IgD-negative memory B cell (primary cell): ENCODE measurements at regions not wholly inside any gene's neighbourhood (a gene's known extent, or its start where the extent isn't known, plus 50 kb on each side); places are given as distances from the start of the nearest gene placed in this dataset.
A peak's percentile ranks its signal among the peaks of the same experiment; 100 is the strongest.

Experiments used
- H3K27ac Mint-ChIP-seq, 3 donors: one replicate each; pipeline ENCODE4 v1.8.0; 2020 to 2022; ENCODE audit warnings: mild to moderate bottlenecking in 3 of 3, mixed read lengths in 3 of 3, moderate library complexity in 1 of 3
- H3K27me3 Mint-ChIP-seq: one replicate; pipeline ENCODE4 v1.8.0; 2021; ENCODE audit warnings: mixed read lengths
- H3K36me3 Mint-ChIP-seq: one replicate; pipeline ENCODE4 v1.8.0; 2020; ENCODE audit warnings: mild to moderate bottlenecking, mixed read lengths
- H3K4me1 Mint-ChIP-seq, 3 donors: one replicate each; pipeline ENCODE4 v1.8.0; 2020 to 2022; ENCODE audit warnings: mixed read lengths in 3 of 3, mild to moderate bottlenecking in 1 of 3
- H3K4me3 Mint-ChIP-seq, 4 donors: one replicate each; pipeline ENCODE4 v1.8.0; 2020 to 2022; ENCODE audit warnings: mild to moderate bottlenecking in 4 of 4, mixed read lengths in 4 of 4, moderate library complexity in 3 of 4
- H3K9me3 Mint-ChIP-seq, 3 donors: one replicate each; pipeline ENCODE4 v1.8.0; 2020 to 2021; ENCODE audit warnings: mixed read lengths in 3 of 3, mild to moderate bottlenecking in 1 of 3

GRCh38 chr18:75544051-75544481 is 116.6 kb upstream of the SMIM21 start:
- H3K4me1 Mint-ChIP-seq = peaks cover 0 to 2% (median 0%) of the 10 kb centered on the region in 3 donors
- H3K4me3 Mint-ChIP-seq = no peak overlapping the region
- H3K9me3 Mint-ChIP-seq = peaks cover 0 to 2% (median 0%) of the 10 kb centered on the region in 3 donors
- H3K27me3 Mint-ChIP-seq = peaks cover 2% of the 10 kb centered on the region
- H3K27ac Mint-ChIP-seq = no peak overlapping the region
- peaks cover 1% of the 10 kb centered on the region for H3K36me3 Mint-ChIP-seq

GRCh38 chr18:75538727-75539126 is 111.2 kb upstream of the SMIM21 start:
- Mint-ChIP-seq H3K27me3 (peaks cover 2% of the 10 kb centered on the region), H3K36me3 (no peaks in the 10 kb centered on the region), H3K4me1 (no peaks in the 10 kb centered on the region), H3K9me3 (no peaks in the 10 kb centered on the region), H3K4me3 (no peak overlapping the region), H3K27ac (no peak overlapping the region)

GRCh38 chr18:75533950-75534349 is 106.4 kb upstream of the SMIM21 start:
- Mint-ChIP-seq H3K36me3 (no peaks in the 10 kb centered on the region), H3K27ac (no peak overlapping the region), H3K9me3 (peaks cover 0 to 1% (median 0%) of the 10 kb centered on the region in 3 donors), H3K4me3 (no peak overlapping the region), H3K27me3 (no peaks in the 10 kb centered on the region), H3K4me1 (no peaks in the 10 kb centered on the region)

GRCh38 chr18:75533209-75533608 is 105.7 kb upstream of the SMIM21 start:
- Mint-ChIP-seq H3K27me3 (no peaks in the 10 kb centered on the region), H3K27ac (no peak overlapping the region), H3K4me3 (no peak overlapping the region), H3K36me3 (no peaks in the 10 kb centered on the region), H3K4me1 (no peaks in the 10 kb centered on the region), H3K9me3 (peaks cover 0 to 3% (median 0%) of the 10 kb centered on the region in 3 donors)

GRCh38 chr18:75531851-75532459 is 104.5 kb upstream of the SMIM21 start:
- Mint-ChIP-seq H3K27me3 (no peaks in the 10 kb centered on the region), H3K4me1 (no peaks in the 10 kb centered on the region), H3K27ac (no peak overlapping the region), H3K9me3 (peaks cover 0 to 3% (median 0%) of the 10 kb centered on the region in 3 donors), H3K4me3 (no peak overlapping the region), H3K36me3 (no peaks in the 10 kb centered on the region)

- Mint-ChIP-seq H3K27me3 (no peaks in the 10 kb centered on the region), H3K36me3 (no peaks in the 10 kb centered on the region), H3K27ac (no peak overlapping the region), H3K4me3 (no peak overlapping the region), H3K4me1 (no peaks in the 10 kb centered on the region), H3K9me3 (peaks cover 0 to 3% (median 0%) of the 10 kb centered on the region in 3 donors)
These were observed 103.8 kb upstream of the SMIM21 start for GRCh38 chr18:75531212-75531850.

GRCh38 chr18:75530566-75531211 is 103.2 kb upstream of the SMIM21 start:
- H3K36me3 Mint-ChIP-seq = no peaks in the 10 kb centered on the region
- peaks cover 0 to 3% (median 0%) of the 10 kb centered on the region in 3 donors for H3K9me3 Mint-ChIP-seq
- H3K27ac Mint-ChIP-seq = no peak overlapping the region
- H3K27me3 Mint-ChIP-seq = peaks cover 2% of the 10 kb centered on the region
- no peak overlapping the region for H3K4me3 Mint-ChIP-seq
- H3K4me1 Mint-ChIP-seq = no peaks in the 10 kb centered on the region

- Mint-ChIP-seq H3K27ac (no peak overlapping the region), H3K4me3 (no peak overlapping the region), H3K36me3 (no peaks in the 10 kb centered on the region), H3K4me1 (no peaks in the 10 kb centered on the region), H3K27me3 (peaks cover 2% of the 10 kb centered on the region), H3K9me3 (peaks cover 0 to 3% (median 0%) of the 10 kb centered on the region in 3 donors)
These were observed 102.6 kb upstream of the SMIM21 start for GRCh38 chr18:75530118-75530517.

GRCh38 chr18:75529394-75529793 is 101.9 kb upstream of the SMIM21 start:
- H3K27me3 Mint-ChIP-seq = peaks cover 4% of the 10 kb centered on the region
- peaks cover 0 to 3% (median 0%) of the 10 kb centered on the region in 3 donors for H3K9me3 Mint-ChIP-seq
- H3K4me3 Mint-ChIP-seq = no peak overlapping the region
- no peaks in the 10 kb centered on the region for H3K36me3 Mint-ChIP-seq
- no peak overlapping the region for H3K27ac Mint-ChIP-seq
- no peaks in the 10 kb centered on the region for H3K4me1 Mint-ChIP-seq

GRCh38 chr18:75527848-75528685 is 100.6 kb upstream of the SMIM21 start:
- Mint-ChIP-seq H3K27me3 (peaks cover 4% of the 10 kb centered on the region), H3K36me3 (no peaks in the 10 kb centered on the region), H3K9me3 (peaks cover 0 to 3% (median 0%) of the 10 kb centered on the region in 3 donors), H3K27ac (no peak overlapping the region), H3K4me3 (no peak overlapping the region), H3K4me1 (no peaks in the 10 kb centered on the region)

GRCh38 chr18:75526038-75526437 is 98.5 kb upstream of the SMIM21 start:
- peaks cover 7% of the 10 kb centered on the region for H3K27me3 Mint-ChIP-seq
- peaks cover 0 to under 1% (median 0%) of the 10 kb centered on the region in 3 donors for H3K4me1 Mint-ChIP-seq
- H3K4me3 Mint-ChIP-seq = no peak overlapping the region
- no peak overlapping the region for H3K27ac Mint-ChIP-seq
- H3K36me3 Mint-ChIP-seq = no peaks in the 10 kb centered on the region
- peaks cover 0 to 3% (median 0%) of the 10 kb centered on the region in 3 donors for H3K9me3 Mint-ChIP-seq

GRCh38 chr18:75525331-75525730 is 97.8 kb upstream of the SMIM21 start:
- H3K9me3 Mint-ChIP-seq = peaks cover 0 to 3% (median 0%) of the 10 kb centered on the region in 3 donors
- H3K27me3 Mint-ChIP-seq = peaks cover 7% of the 10 kb centered on the region
- H3K36me3 Mint-ChIP-seq = no peaks in the 10 kb centered on the region
- H3K4me1 Mint-ChIP-seq = peaks cover 0 to 2% (median 0%) of the 10 kb centered on the region in 3 donors
- no peak overlapping the region for H3K4me3 Mint-ChIP-seq
- H3K27ac Mint-ChIP-seq = no peak overlapping the region

- peaks cover 0 to 2% (median 0%) of the 10 kb centered on the region in 3 donors for H3K4me1 Mint-ChIP-seq
- H3K27ac Mint-ChIP-seq = no peak overlapping the region
- H3K27me3 Mint-ChIP-seq = peaks cover 7% of the 10 kb centered on the region
- peaks cover 0 to 3% (median 0%) of the 10 kb centered on the region in 3 donors for H3K9me3 Mint-ChIP-seq
- peak overlapping the region in 1 of 4 donors; percentile 12 for H3K4me3 Mint-ChIP-seq
- no peaks in the 10 kb centered on the region for H3K36me3 Mint-ChIP-seq
These were observed 97.3 kb upstream of the SMIM21 start for GRCh38 chr18:75524841-75525240.

- Mint-ChIP-seq H3K27ac (no peak overlapping the region), H3K27me3 (peaks cover 7% of the 10 kb centered on the region), H3K36me3 (no peaks in the 10 kb centered on the region), H3K4me1 (peaks cover 0 to 2% (median 0%) of the 10 kb centered on the region in 3 donors), H3K4me3 (no peak overlapping the region), H3K9me3 (peaks cover 0 to 3% (median 0%) of the 10 kb centered on the region in 3 donors)
These were observed 96.7 kb upstream of the SMIM21 start for GRCh38 chr18:75524181-75524580.

- H3K4me1 Mint-ChIP-seq = peaks cover 0 to 2% (median 0%) of the 10 kb centered on the region in 3 donors
- H3K36me3 Mint-ChIP-seq = no peaks in the 10 kb centered on the region
- H3K9me3 Mint-ChIP-seq = no peaks in the 10 kb centered on the region
- H3K27ac Mint-ChIP-seq = no peak overlapping the region
- peaks cover 8% of the 10 kb centered on the region for H3K27me3 Mint-ChIP-seq
- no peak overlapping the region for H3K4me3 Mint-ChIP-seq
These were observed 94.3 kb upstream of the SMIM21 start for GRCh38 chr18:75521816-75522215.
